ENCODE measurements at regions not wholly inside any gene's neighbourhood (a gene's known extent, or its start where the extent isn't known, plus 50 kb on each side); places are given as distances from the start of the nearest gene placed in this dataset.

DNA sequence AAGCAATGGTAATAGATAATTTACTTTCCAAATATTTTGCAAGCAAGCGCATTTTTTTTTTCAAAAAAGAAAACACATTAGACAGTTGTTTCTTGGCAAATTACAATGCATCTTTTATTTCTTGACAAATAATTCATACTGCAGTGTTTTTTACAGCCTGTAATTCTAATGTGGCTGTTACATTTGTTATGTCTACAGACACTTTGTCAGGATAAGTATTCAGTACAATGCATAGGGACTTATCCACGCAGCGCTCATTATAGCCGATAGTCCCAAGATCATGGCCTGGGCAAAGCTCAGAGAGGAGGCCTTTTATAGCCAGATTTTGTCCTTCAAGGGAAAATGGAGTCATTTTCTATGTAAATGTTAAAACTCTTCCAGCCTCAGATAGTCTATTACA is 123.0 kb upstream of the FANCL start:
- no peaks in the 10 kb centered on the region for H3K9me3 Mint-ChIP-seq
- no peaks in the 10 kb centered on the region for H3K4me1 Mint-ChIP-seq (ENCODE audit: low read depth)
- H3K36me3 Mint-ChIP-seq (ENCODE audit: low read depth): no peaks in the 10 kb centered on the region
- H3K27me3 Mint-ChIP-seq (ENCODE audit: insufficient read depth): peaks cover 4% of the 10 kb centered on the region; the same call in 1 of the 2 replicates
- no peak for DNase-seq
- H3K27ac Mint-ChIP-seq: no peak overlapping the region
- no peak overlapping the region for H3K4me3 Mint-ChIP-seq
- TF ChIP-seq, protein P1, sequence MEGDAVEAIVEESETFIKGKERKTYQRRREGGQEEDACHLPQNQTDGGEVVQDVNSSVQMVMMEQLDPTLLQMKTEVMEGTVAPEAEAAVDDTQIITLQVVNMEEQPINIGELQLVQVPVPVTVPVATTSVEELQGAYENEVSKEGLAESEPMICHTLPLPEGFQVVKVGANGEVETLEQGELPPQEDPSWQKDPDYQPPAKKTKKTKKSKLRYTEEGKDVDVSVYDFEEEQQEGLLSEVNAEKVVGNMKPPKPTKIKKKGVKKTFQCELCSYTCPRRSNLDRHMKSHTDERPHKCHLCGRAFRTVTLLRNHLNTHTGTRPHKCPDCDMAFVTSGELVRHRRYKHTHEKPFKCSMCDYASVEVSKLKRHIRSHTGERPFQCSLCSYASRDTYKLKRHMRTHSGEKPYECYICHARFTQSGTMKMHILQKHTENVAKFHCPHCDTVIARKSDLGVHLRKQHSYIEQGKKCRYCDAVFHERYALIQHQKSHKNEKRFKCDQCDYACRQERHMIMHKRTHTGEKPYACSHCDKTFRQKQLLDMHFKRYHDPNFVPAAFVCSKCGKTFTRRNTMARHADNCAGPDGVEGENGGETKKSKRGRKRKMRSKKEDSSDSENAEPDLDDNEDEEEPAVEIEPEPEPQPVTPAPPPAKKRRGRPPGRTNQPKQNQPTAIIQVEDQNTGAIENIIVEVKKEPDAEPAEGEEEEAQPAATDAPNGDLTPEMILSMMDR (IDR thresholded peaks at IDR 0.05): no peak

DNA sequence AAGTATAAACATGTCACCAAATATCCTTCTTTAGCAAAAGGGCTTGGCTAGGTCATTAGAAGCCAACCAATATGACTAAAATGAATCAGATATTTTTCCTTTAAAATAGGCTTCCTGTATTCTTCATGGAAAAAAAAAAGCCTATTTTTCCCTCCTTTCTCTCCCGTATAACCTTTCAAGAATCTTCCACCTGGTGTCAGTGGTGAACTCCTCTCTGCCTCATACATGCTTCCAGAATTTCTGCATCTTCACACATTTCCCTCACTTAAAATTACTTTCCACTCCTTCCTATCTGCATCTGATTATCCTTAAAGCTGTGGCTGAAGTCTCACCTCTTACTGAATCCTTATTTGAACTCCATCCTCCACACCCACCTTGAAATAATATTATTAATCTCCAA is 116.9 kb upstream of the FANCL start:
- no peaks in the 10 kb centered on the region for H3K9me3 Mint-ChIP-seq
- no peak overlapping the region for H3K4me3 Mint-ChIP-seq
- TF ChIP-seq, protein P1 (IDR thresholded peaks at IDR 0.05): no peak

DNA sequence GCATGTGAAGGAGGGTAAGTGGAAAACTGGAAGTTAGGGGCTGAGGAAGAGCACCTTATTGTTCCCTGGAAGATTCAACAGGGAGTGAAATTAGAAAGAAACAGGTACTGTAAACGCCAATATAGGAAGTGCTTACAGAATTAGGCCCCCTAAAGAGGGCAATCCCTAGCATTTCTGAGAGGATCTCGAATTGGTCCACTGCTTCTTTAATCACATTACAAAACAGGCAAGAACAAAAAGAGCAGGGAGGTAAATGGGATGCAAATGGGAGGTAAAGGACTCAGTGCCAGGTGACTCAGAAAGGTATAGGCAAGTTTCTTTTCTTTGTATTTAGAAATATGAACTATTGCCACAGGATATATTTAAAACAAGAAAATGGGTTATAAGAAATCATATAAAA is 116.4 kb upstream of the FANCL start:
- Mint-ChIP-seq H3K4me3 (no peak overlapping the region), H3K36me3 (ENCODE audit: low read depth) (no peaks in the 10 kb centered on the region), H3K27me3 (ENCODE audit: insufficient read depth) (peaks cover 3% of the 10 kb centered on the region; the same call in 1 of the 2 replicates), H3K9me3 (no peaks in the 10 kb centered on the region), H3K4me1 (ENCODE audit: low read depth) (no peaks in the 10 kb centered on the region), H3K27ac (no peak overlapping the region)
- DNase-seq: no peak
- TF ChIP-seq, protein P1 (IDR thresholded peaks at IDR 0.05): no peak

More for the DNA sequence above, 116.9 kb upstream of the FANCL start:
- DNase-seq: no peak
- Mint-ChIP-seq H3K4me1 (ENCODE audit: low read depth) (no peaks in the 10 kb centered on the region), H3K36me3 (ENCODE audit: low read depth) (no peaks in the 10 kb centered on the region), H3K27me3 (ENCODE audit: insufficient read depth) (peaks cover 3% of the 10 kb centered on the region; the same call in 1 of the 2 replicates), H3K27ac (no peak overlapping the region)

DNA sequence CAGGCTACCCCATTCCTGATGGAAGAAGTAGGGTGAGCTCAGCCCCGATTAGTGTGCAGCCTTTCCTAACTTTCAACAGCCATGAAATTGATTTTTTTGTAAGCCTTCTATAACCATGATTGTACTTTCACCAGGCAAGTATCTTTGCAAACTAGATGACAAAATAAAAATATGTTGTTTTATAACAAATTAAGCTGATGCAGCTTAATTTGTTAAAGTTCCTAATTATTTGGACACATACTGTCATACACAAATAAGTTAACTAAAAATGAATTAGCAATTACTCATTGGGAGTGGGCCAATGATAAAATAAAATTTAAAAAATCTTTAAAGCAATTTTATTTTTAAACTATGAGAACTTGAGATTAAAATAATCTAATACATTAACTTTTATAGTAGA is 113.1 kb upstream of the FANCL start:
- no peak overlapping the region for H3K4me3 Mint-ChIP-seq
- no peak overlapping the region for H3K27ac Mint-ChIP-seq
- no peak for DNase-seq
- no peaks in the 10 kb centered on the region for H3K9me3 Mint-ChIP-seq
- TF ChIP-seq, protein P1 (IDR thresholded peaks at IDR 0.05): no peak
- H3K4me1 Mint-ChIP-seq (ENCODE audit: low read depth): no peaks in the 10 kb centered on the region
- H3K27me3 Mint-ChIP-seq (ENCODE audit: insufficient read depth): peaks cover 3% of the 10 kb centered on the region; the same call in 1 of the 2 replicates
- H3K36me3 Mint-ChIP-seq (ENCODE audit: low read depth): no peaks in the 10 kb centered on the region

DNA sequence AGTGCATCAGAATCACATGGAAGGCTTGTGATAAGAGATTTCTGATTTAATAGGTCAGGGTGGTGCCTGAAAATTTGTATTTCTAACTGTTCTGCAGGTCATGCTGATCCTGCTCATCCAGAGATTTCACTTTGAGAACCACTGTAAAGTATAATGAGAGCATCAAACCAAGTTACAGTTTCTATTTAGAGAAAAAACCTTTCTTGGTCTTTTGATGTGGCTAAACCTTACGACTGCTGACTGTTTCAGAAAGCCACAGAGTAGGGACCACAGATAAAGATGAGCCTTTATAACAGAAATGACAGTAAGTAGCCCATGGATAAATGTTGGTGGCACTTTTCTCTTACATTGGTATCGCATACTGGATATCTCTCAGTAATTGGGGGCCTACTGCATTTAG is 109.4 kb upstream of the FANCL start:
- H3K27me3 Mint-ChIP-seq (ENCODE audit: insufficient read depth): peaks cover 3% of the 10 kb centered on the region; the same call in 1 of the 2 replicates
- H3K27ac Mint-ChIP-seq: no peak overlapping the region
- no peaks in the 10 kb centered on the region for H3K36me3 Mint-ChIP-seq (ENCODE audit: low read depth)
- no peak for DNase-seq
- no peaks in the 10 kb centered on the region for H3K4me1 Mint-ChIP-seq (ENCODE audit: low read depth)
- no peak overlapping the region for H3K4me3 Mint-ChIP-seq
- no peaks in the 10 kb centered on the region for H3K9me3 Mint-ChIP-seq
- TF ChIP-seq, protein P1 (IDR thresholded peaks at IDR 0.05): no peak

DNA sequence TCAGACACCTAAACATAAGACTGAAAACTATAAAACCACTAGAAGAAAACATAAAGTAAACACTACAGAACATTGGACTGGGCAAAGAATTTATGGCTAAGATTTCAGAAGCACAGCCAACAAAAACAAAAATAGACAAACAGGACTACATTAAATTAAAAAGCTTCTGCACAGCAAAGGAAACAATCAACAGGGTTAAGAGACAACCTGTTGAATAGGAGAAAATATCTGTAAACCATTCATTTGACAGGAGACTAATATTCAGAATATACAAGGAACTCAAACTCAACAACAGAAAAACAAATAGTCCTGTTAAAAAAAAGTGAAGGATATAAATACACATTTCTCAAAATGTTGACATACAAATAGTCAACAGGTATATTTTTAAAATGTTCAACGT is 106.7 kb upstream of the FANCL start:
- Mint-ChIP-seq H3K4me3 (no peak overlapping the region), H3K27ac (no peak overlapping the region), H3K27me3 (ENCODE audit: insufficient read depth) (no peaks in the 10 kb centered on the region), H3K36me3 (ENCODE audit: low read depth) (no peaks in the 10 kb centered on the region), H3K9me3 (peaks cover under 1% of the 10 kb centered on the region), H3K4me1 (ENCODE audit: low read depth) (no peaks in the 10 kb centered on the region)
- TF ChIP-seq, protein P1 (IDR thresholded peaks at IDR 0.05): no peak
- no peak for DNase-seq

Data from HFFc6 (cell line).